Upper lobe of left lung (tissue), 6 donors: ENCODE measurements at regions not wholly inside any gene's neighbourhood (a gene's known extent, or its start where the extent isn't known, plus 50 kb on each side); places are given as distances from the start of the nearest gene placed in this dataset.

Source experiments
- ATAC-seq, 2 donors: fragments of 200-7000 bp; cut with Tn5 transposase; one replicate each; pipeline ENCODE4 v1.9.1; 2022; ENCODE audit warnings: mild to moderate bottlenecking in 2 of 2, moderate library complexity in 2 of 2; ENCODE audit not compliant: low FRiP score in 2 of 2
- DNase-seq, 2 donors: peaks; one replicate each; pipeline ENCODE4 v3.0.0-alpha.2; 2019 to 2020
- H3K27ac ChIP-seq, 4 donors: fragments of 200-600 bp; sonication (generic); one replicate each; pipeline ENCODE4 v1.5.1; 2016 to 2019
- H3K27me3 ChIP-seq, 4 donors: fragments of 200-600 bp; sonication (generic); one replicate each; pipeline ENCODE4 v1.5.1; 2017 to 2019
- H3K36me3 ChIP-seq, 4 donors: fragments of 200-600 bp; sonication (generic); one replicate each; pipeline ENCODE4 v1.5.1; 2016 to 2019
- H3K4me1 ChIP-seq, 4 donors: fragments of 200-600 bp; sonication (generic); one replicate each; pipeline ENCODE4 v1.5.1; 2018 to 2019
- H3K4me3 ChIP-seq, 4 donors: fragments of 200-600 bp; sonication (generic); one replicate each; pipeline ENCODE4 v1.5.1; 2017 to 2019; ENCODE audit warnings: mild to moderate bottlenecking in 2 of 4, moderate library complexity in 1 of 4
- H3K9me3 ChIP-seq, 4 donors: fragments of 200-600 bp; sonication (generic); one replicate each; pipeline ENCODE4 v1.5.1; 2018 to 2019
- EP300 ChIP-seq, 4 donors: sonication (generic); formaldehyde crosslinking; IDR thresholded peaks; one replicate each; pipeline ENCODE4 v1.5.1; 2017; ENCODE audit warnings: antibody characterized with exemption in 4 of 4, control low read depth in 2 of 4
- POLR2A ChIP-seq, 4 donors: fragments of 450-650 bp; IDR thresholded peaks; one replicate each; pipeline ENCODE4 v1.5.1; 2016 to 2017; ENCODE audit warnings: antibody characterized with exemption in 4 of 4, mild to moderate bottlenecking in 2 of 4
- POLR2AphosphoS5 ChIP-seq, 2 donors: sonication (generic); formaldehyde crosslinking; IDR thresholded peaks; one replicate each; pipeline ENCODE4 v1.5.1; 2017; ENCODE audit warnings: antibody characterized with exemption in 2 of 2
- WGBS, 2 donors: methylation state at CpG; one replicate each; pipeline ENCODE4 v1.1.5; 2017 to 2018; 5-methylcytosine and 5-hydroxymethylcytosine counted together
- TF ChIP-seq, protein P1 (sequence below), 6 experiments: fragments of 450-650 bp in 4 of 6; fragments of 200-600 bp in 2 of 6; sonication (generic) in 2 of 6; IDR thresholded peaks; one replicate each; pipeline ENCODE4 v1.5.1; 2016 to 2019; ENCODE audit warnings: antibody characterized with exemption in 6 of 6
- donor health status: DM: no; HTN: no; CAD: no; lungs with moderate emphysema.
- donor health status: DM: no; HTN: yes; CAD: no; lungs with severe emphysema.

DNA sequence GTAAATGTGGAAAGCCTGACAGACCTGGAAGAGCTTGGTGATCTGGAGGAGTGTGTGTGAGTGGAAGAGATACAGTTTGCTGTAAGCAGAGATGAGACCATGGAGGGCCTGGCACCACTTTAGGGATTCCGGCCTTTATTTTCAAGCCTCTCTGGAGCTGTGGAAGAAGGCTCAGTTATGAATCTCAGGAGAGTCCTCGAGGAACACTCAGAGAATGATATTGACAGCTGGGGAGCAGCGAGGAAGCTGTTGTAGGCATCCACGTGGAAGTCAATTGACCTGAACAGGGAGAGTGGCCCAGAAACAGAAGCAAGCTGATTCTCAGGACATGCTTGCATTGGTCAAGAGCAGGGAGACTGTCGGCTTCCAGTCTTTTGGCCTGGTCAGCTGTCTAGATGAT, 108.4 kb upstream of the FOXQ1 start:
- DNase-seq (no peak), ATAC-seq (no peak)
- Histone ChIP-seq H3K27me3 (no peaks in the 10 kb centered on the region), H3K9me3 (no peaks in the 10 kb centered on the region), H3K27ac (no peak overlapping the region), H3K36me3 (no peaks in the 10 kb centered on the region), H3K4me3 (no peak overlapping the region), H3K4me1 (no peaks in the 10 kb centered on the region)
- no peak for TF ChIP-seq POLR2AphosphoS5 (IDR thresholded peaks at IDR 0.05)
- no peak for TF ChIP-seq EP300 (IDR thresholded peaks at IDR 0.05)
- TF ChIP-seq, protein P1, sequence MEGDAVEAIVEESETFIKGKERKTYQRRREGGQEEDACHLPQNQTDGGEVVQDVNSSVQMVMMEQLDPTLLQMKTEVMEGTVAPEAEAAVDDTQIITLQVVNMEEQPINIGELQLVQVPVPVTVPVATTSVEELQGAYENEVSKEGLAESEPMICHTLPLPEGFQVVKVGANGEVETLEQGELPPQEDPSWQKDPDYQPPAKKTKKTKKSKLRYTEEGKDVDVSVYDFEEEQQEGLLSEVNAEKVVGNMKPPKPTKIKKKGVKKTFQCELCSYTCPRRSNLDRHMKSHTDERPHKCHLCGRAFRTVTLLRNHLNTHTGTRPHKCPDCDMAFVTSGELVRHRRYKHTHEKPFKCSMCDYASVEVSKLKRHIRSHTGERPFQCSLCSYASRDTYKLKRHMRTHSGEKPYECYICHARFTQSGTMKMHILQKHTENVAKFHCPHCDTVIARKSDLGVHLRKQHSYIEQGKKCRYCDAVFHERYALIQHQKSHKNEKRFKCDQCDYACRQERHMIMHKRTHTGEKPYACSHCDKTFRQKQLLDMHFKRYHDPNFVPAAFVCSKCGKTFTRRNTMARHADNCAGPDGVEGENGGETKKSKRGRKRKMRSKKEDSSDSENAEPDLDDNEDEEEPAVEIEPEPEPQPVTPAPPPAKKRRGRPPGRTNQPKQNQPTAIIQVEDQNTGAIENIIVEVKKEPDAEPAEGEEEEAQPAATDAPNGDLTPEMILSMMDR (IDR thresholded peaks at IDR 0.05), result no peak
- no peak for TF ChIP-seq POLR2A (IDR thresholded peaks at IDR 0.05)
- 83 to 89% methylated on average over 5 of the region's 5 CpGs for WGBS, 2 donors

DNA sequence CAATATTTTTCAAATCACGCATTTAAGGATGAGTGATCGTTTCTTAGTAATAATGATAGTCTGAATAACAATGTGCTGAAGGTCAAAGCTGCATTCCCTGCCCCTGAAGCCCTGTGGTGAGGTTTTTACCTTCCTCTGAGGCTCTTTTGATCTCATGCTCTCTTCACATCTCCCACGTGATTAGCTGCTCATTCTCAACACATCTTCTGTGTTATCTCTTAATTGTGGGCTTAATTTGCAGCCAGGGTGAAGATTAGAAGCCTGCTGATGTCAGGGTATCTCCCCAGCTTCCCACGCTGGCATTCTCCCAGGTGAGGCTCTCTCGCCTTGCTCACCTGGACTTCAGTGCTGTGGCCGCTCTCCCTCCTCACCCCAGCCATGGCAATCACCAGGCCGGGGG, 109.7 kb upstream of the FOXQ1 start:
- no peak overlapping the region for H3K4me3 ChIP-seq
- WGBS, 2 donors, result 83 to 86% methylated on average over 7 of the region's 7 CpGs
- ATAC-seq (no peak), DNase-seq (no peak)
- H3K9me3 ChIP-seq, result no peaks in the 10 kb centered on the region
- TF ChIP-seq, protein P1 (IDR thresholded peaks at IDR 0.05), result no peak
- TF ChIP-seq POLR2AphosphoS5 (IDR thresholded peaks at IDR 0.05), result no peak
- no peak for TF ChIP-seq POLR2A (IDR thresholded peaks at IDR 0.05)
- no peak for TF ChIP-seq EP300 (IDR thresholded peaks at IDR 0.05)
- no peak overlapping the region for H3K27ac ChIP-seq
- H3K36me3 ChIP-seq, result no peaks in the 10 kb centered on the region
- no peaks in the 10 kb centered on the region for H3K4me1 ChIP-seq
- no peaks in the 10 kb centered on the region for H3K27me3 ChIP-seq

DNA sequence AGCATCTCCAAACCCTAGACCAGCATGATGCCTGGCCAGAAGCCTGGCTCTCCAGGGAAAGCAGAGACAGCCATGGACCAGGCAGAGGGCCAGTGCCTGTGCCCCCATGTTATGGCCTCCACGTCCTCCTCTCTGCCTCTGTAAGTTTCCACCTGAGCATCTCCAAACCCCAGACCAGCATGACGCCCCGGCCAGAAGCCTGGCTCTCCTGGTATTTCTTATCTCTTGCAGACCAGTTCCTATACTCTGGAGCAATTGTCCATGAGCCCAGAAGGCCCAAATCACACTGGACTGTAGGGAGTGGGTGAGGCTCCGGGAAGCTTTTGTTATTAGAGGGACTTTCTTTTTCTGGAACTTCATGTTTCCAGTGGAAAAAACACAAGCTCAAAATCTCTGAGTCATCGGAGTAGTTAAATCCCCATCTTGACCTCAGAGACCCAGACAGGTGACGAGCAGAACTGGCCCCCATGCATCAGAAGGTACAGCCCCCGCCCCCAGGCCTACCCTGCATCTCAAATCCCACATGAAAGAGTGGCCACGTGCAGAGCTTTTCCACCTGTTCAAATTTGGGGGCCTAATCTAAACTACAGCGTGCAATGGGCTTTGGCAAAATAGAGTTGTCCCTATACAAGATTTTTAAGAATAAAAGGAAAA, 110.2 kb upstream of the FOXQ1 start:
- no peak for DNase-seq
- Histone ChIP-seq H3K4me1 (no peaks in the 10 kb centered on the region), H3K27ac (no peak overlapping the region), H3K9me3 (no peaks in the 10 kb centered on the region), H3K36me3 (no peaks in the 10 kb centered on the region), H3K27me3 (no peaks in the 10 kb centered on the region), H3K4me3 (no peak overlapping the region)
- TF ChIP-seq POLR2AphosphoS5 (IDR thresholded peaks at IDR 0.05) (no peak), POLR2A (IDR thresholded peaks at IDR 0.05) (no peak), EP300 (IDR thresholded peaks at IDR 0.05) (no peak)
- TF ChIP-seq, protein P1 (IDR thresholded peaks at IDR 0.05), result no peak
- no peak for ATAC-seq
- WGBS, 2 donors, result 81% methylated on average over 8 to 9 of the region's 9 CpGs

DNA sequence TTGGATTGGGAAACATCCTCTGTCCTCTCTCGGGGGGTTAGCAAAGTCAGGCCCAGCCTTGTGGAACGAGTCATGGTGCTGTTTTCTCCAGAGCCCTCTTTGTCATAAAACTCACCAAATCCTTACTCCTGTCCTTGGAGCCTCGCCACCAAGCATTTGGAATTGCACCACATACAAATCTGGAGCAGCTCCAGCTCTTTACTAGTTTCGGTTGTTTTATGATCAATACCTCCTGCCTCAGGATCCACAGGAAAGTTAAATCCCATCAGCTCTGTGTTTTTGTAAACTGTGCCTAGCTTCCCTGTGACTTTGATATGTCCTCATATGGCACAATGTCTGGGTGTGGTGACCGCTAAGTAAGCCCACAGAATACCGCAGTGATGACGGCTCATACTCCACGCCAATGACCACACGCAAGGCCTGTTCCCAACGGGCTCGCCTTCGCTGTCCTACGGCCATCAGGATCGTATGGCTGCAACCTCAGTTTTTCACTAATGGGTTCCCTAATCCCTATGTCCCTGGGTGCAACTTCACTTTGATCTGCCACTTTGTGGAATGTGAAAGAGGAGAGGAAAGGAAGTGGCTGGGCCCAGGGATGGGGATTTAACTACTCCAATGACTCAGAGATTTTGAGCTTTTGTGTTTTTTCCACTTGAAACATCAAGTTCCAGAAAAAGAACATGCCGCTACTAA, 111.3 kb upstream of the FOXQ1 start:
- no peak overlapping the region for H3K4me3 ChIP-seq
- DNase-seq (no peak), ATAC-seq (peak in 1 of 2 donors; percentile 53)
- TF ChIP-seq POLR2AphosphoS5 (IDR thresholded peaks at IDR 0.05), result no peak
- no peaks in the 10 kb centered on the region for H3K27me3 ChIP-seq
- no peak overlapping the region for H3K27ac ChIP-seq
- H3K4me1 ChIP-seq, result no peaks in the 10 kb centered on the region
- no peaks in the 10 kb centered on the region for H3K9me3 ChIP-seq
- 83 to 88% methylated on average over 13 to 15 of the region's 15 CpGs for WGBS, 2 donors
- no peaks in the 10 kb centered on the region for H3K36me3 ChIP-seq

DNA sequence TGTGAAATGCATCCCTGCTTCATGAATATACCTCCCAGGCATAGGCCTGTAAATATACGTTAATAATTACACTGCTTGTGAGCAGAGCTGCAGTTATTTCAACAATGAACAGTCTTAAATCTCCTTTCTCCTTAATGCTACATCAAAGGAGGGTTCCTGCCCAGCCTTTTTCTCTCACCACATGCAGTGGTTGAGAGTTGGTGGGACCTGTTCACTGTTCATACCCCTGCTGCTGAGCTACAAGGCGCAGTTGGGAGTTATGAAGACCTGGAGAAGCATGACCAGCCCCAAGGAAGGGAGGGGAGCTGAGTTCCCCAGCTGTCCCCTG, 111.9 kb upstream of the FOXQ1 start:
- Histone ChIP-seq H3K9me3 (no peaks in the 10 kb centered on the region), H3K4me3 (no peak overlapping the region), H3K4me1 (no peaks in the 10 kb centered on the region), H3K27me3 (no peaks in the 10 kb centered on the region), H3K27ac (no peak overlapping the region), H3K36me3 (no peaks in the 10 kb centered on the region)
- TF ChIP-seq POLR2A (IDR thresholded peaks at IDR 0.05), result no peak
- TF ChIP-seq EP300 (IDR thresholded peaks at IDR 0.05), result no peak
- TF ChIP-seq, protein P1 (IDR thresholded peaks at IDR 0.05), result no peak
- no peak for TF ChIP-seq POLR2AphosphoS5 (IDR thresholded peaks at IDR 0.05)
- WGBS, 2 donors, result 80 to 88% methylated on average over 2 of the region's 2 CpGs
- no peak for ATAC-seq
- DNase-seq, result no peak
